ENCODE measurements at regions not wholly inside any gene's neighbourhood (a gene's known extent, or its start where the extent isn't known, plus 50 kb on each side); places are given as distances from the start of the nearest gene placed in this dataset.

DNA sequence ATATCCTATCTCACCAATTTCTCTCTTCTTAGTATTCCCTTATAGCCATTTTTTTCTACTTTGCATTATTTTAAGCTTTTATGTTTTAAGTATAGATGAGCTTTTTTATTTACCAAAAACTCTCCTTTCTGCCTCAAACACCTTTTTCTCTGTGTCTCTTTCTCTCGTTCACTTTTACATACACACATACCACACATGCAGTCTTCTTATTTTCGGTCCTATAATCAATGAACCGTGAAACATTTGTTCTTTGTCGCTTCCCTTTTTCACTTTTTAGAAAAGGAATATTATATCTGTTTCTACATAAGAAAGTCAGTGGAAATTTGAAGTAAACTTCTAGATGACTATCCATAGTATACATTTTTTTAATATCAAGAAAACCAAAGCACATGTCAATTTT is 183.2 kb downstream of the MRPL39 start:
- CTCF ChIA-PET = no interaction called here

More for the DNA sequence above, 183.2 kb downstream of the MRPL39 start:
- Histone ChIP-seq H3K4me1 (ENCODE audit: control insufficient read depth, insufficient read depth, low read length) (no peaks in the 10 kb centered on the region), H3K14ac (replicated peaks; ENCODE audit: low read depth, low read length) (no peak overlapping the region), H2AK9ac (replicated peaks; ENCODE audit: low read depth, low read length, poor library complexity) (no peak overlapping the region), H2BK5ac (ENCODE audit: low read depth, low read length, poor library complexity, severe bottlenecking) (no peak overlapping the region), H3K27ac (ENCODE audit: insufficient read depth, low read length) (no peak overlapping the region), H2BK120ac (ENCODE audit: low read depth, low read length) (no peak overlapping the region), H2BK20ac (ENCODE audit: low read depth, low read length) (no peak overlapping the region), H3K9ac (ENCODE audit: low read depth, low read length) (no peak overlapping the region), H3K18ac (ENCODE audit: low read depth, low read length) (no peak overlapping the region), H3K4me2 (ENCODE audit: low read depth, low read length) (no peak overlapping the region), H3K27me3 (ENCODE audit: control insufficient read depth, insufficient read depth, low read length) (no peaks in the 10 kb centered on the region; the same call in 1 of the 2 replicates), H3K9me1 (ENCODE audit: insufficient read depth, low read length) (no peaks in the 10 kb centered on the region), H3K79me1 (ENCODE audit: low read depth in 1 of 2, low read length in 2 of 2) (no peaks in the 10 kb centered on the region), H3K36me3 (ENCODE audit: control insufficient read depth, insufficient read depth, low read length) (no peaks in the 10 kb centered on the region), H4K91ac (ENCODE audit: insufficient read depth, low read depth, low read length) (no peak overlapping the region), H2AK5ac (ENCODE audit: low read depth, low read length) (no peak overlapping the region), H3K4me3 (ENCODE audit: insufficient read depth, low read depth, low read length) (no peak overlapping the region), H4K5ac (ENCODE audit: low read depth, low read length) (no peak overlapping the region), H2BK15ac (ENCODE audit: low read depth, low read length) (no peak overlapping the region), H4K8ac (ENCODE audit: low read depth in 2 of 2, low read length in 2 of 2) (no peak overlapping the region), H3K9me3 (ENCODE audit: control insufficient read depth, insufficient read depth, low read length) (no peaks in the 10 kb centered on the region), H3K23ac (ENCODE audit: low read depth, low read length) (no peak overlapping the region), H3K4ac (ENCODE audit: low read depth, low read length) (no peak overlapping the region), H2AFZ (replicated peaks; ENCODE audit: low read length, poor library complexity) (no peak overlapping the region), H3K56ac (ENCODE audit: extremely low read depth, insufficient read depth, low read length) (no peak overlapping the region), H4K20me1 (ENCODE audit: insufficient read depth, low read length) (no peaks in the 10 kb centered on the region)
- POLR2A ChIA-PET (ENCODE audit: unreplicated experiment) = no interaction called here
- dilution Hi-C loops (cut with HindIII; ENCODE audit: low sequenced_read_pairs, unreplicated experiment) = no loop called here
- whole genome bisulfite sequencing, 2 experiments (ENCODE audit: extremely low coverage in 2 of 2, insufficient read length in 1 of 2) = 100% methylated on average over 1 of the region's 4 CpGs; no CpG with 5 or more reads in 1 of the 2 experiments
- in situ Hi-C loops (cut with MboI; ENCODE audit: low sequenced_read_pairs) = loop anchor here (10.0 kb wide), 1 partner anchor 141 kb away; no protein-coding TSS in a partner anchor
- intact Hi-C loops (cut with micrococcal nuclease) = no loop called here
- BruUV-seq (replicated peaks) = no TSS peak
- TF ChIP-seq CHD1 (IDR thresholded peaks at IDR 0.05; ENCODE audit: low read depth, low read length) = no peak
- TF ChIP-seq RCOR1 (IDR thresholded peaks at IDR 0.05; ENCODE audit: insufficient replicate concordance, low read length) = no peak
- no peak for TF ChIP-seq NFE2L2 (IDR thresholded peaks at IDR 0.05; ENCODE audit: low read depth, low read length)
- TF ChIP-seq, protein P1, sequence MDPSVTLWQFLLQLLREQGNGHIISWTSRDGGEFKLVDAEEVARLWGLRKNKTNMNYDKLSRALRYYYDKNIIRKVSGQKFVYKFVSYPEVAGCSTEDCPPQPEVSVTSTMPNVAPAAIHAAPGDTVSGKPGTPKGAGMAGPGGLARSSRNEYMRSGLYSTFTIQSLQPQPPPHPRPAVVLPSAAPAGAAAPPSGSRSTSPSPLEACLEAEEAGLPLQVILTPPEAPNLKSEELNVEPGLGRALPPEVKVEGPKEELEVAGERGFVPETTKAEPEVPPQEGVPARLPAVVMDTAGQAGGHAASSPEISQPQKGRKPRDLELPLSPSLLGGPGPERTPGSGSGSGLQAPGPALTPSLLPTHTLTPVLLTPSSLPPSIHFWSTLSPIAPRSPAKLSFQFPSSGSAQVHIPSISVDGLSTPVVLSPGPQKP (IDR thresholded peaks at IDR 0.05; ENCODE audit: borderline replicate concordance, low read depth, low read length) = no peak
- no peak for TF ChIP-seq CEBPB (IDR thresholded peaks at IDR 0.05; ENCODE audit: low read depth, low read length)
- ATAC-seq (ENCODE audit: low read depth) (no peak), DNase-seq (no peak)

Data from IMR-90 (cell line).